ENCODE measurements at regions not wholly inside any gene's neighbourhood (a gene's known extent, or its start where the extent isn't known, plus 50 kb on each side); places are given as distances from the start of the nearest gene placed in this dataset.

DNA sequence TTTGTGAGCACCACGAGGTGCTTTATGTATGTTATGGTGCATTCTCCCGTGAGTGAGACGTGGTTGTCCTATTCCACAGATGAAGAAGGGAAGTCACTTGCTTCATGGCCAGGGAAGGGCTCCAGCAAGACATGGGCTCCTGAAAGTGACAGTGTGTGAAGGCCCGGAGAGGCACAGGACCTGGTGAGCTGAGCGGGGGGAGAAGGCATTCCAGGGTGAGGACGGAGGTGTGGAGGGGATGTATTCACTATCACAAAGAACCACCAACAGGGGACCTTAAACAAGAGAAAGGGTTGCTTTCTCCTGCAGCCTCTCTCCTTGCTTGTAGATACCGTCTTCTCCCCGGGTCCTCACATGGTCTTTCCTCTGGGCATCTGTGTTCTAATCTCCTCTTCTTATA lies 139.1 kb downstream of the FBLN2 start:
- no peak for TF ChIP-seq POLR2A (IDR thresholded peaks at IDR 0.05)
- no peak for TF ChIP-seq CTCF (IDR thresholded peaks at IDR 0.05)
